Tongue (tissue), 1 donor: ENCODE measurements at regions not wholly inside any gene's neighbourhood (a gene's known extent, or its start where the extent isn't known, plus 50 kb on each side); places are given as distances from the start of the nearest gene placed in this dataset.
"Not testable (repeated sequence)": the region's sequence is repeated elsewhere in the genome, so short reads cannot be mapped to it uniquely, and the experiment has no call there.

Experiments
- DNase-seq: peaks from one replicate; pipeline ENCODE4 v3.0.0-alpha.2; 2015

- DNase-seq = no peak
Measured at GRCh38 chr2:238502088-238502810, 75.5 kb downstream of the ASB1 start.

DNA sequence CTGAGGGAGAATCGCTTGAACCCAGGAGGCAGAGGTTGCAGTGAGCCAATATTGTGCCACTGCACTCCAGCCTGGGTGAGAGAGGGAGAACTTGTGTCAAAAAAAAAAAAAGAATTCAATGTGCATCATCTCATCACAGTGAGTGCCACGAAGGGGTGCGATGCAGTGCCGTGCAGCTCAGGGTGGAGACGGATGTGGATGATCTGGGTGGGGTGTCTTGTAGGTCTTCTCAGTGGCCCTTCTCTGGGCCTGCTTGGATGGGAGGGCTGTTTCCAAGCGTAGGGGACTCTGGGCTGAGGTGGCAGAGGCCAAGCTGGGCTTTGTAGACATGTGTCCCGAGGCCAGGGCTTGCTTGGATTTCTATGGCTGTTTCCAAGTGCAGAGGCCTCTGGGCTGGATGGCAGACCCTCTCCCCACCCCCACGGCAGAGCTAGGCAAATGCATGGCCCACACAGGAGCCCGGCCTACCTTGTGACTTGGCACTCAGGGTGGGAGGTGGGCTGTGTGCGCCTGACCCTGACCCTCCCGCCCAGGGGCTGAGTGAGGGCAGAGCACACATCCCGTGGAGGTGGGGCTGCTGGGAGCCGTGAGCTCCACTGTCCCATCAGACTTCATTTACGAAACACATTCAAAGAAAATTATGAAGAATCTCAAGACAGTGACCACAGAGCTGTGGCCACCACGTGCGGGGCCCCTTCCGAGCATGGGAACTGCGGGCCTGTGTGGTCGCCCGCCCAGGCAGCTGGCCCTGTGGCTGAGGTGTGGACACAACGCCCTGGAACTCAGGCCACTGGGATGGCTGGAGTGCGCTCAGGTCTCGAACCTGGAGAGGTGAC, 76.4 kb downstream of the ASB1 start:
- no peak for DNase-seq

- DNase-seq = no peak
Measured at GRCh38 chr2:238504181-238504931, 77.6 kb downstream of the ASB1 start.

DNA sequence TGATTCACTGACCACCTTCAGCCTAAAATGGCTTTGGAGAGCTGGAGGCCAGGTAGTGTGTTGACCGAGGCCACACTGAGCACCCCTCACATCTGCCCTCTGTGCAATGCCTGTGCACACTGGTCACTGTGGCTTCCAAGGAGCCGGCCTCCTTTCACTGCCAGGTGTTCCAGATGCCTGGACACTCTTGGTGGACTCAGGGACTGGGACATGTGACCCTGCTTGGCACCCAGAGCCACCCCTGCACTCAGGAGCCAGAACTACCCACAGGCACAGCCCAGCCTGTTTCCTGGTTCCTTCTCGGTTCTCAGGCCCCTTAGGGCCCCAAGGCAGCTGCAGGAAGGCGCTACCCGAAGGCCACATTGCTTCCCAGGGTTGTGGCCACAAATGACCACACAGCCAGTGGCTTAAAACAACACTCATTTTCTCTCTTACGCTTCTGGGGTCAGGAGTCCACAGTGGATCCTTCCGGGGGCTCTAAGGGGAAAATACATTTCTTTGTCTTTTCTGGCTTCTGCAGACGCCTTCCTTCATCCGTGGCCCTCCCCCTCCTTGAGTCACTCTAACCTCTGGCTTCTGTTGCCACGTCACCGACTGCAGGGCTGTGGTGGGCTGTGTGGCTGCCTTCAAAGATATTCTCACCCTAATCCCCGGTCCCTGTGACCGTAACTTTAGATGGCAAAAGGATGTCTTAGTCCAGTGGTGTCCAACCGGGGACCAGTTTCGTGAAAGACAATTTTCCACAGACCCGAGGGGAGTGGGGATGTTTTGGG, 78.6 kb downstream of the ASB1 start:
- DNase-seq = no peak

- DNase-seq = no peak
Measured at GRCh38 chr2:238505892-238506280, 79.2 kb downstream of the ASB1 start.

GRCh38 chr2:238506371-238507068, 79.8 kb downstream of the ASB1 start:
- DNase-seq = no peak

DNA sequence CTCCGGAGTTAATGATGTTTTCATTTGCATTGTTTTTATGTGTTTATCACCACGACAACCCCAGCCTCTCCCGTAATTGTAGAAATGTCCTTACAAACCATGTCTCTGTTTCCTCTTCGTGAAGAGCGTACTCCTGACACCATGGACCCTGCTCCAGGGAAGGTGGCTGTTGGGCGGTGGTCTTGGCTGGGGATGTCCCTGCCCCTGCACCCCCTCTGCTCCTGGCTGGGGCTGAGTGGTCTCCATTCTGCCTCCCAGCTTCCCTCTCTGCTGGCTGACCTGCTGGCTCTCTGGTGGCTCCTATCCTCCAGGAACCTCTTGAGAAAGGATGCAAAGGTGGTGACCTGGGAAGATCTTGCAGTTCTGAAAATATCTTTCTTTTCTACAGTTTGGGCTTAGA, 81.1 kb downstream of the ASB1 start:
- no peak for DNase-seq

DNA sequence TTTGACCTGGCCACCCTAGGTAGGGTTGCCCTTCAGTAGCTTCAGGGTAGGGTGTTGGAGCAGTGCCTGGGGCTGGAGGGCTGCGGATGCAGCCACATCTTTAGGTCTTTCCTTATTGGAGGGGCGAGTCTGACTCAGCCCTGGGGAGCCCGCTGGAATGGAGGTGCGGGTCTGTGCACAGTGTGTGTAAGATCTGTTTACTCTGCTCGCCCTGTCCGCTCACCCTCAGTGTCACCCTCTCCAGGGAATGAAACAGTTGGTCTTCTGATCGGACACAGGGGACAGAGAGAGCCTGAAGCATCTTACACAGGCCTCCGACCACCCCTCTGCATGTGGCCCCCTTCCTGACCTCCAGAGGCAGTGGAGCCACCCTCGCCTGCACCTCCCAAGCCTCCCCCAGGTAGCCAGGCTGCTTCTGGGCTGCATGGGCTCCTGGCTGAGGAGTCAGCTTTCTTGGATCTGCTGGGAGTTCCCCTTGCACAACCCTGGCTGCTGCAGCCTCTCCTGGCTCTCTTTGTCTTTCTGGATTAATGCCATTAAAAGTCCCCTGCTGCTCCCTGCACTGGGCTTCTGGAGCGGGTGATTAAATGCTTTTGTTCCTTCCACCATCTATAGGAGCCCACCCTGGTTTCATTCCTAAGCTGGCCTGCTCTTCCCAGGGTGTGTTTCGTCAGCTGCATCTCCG, 82.6 kb downstream of the ASB1 start:
- DNase-seq = no peak

DNA sequence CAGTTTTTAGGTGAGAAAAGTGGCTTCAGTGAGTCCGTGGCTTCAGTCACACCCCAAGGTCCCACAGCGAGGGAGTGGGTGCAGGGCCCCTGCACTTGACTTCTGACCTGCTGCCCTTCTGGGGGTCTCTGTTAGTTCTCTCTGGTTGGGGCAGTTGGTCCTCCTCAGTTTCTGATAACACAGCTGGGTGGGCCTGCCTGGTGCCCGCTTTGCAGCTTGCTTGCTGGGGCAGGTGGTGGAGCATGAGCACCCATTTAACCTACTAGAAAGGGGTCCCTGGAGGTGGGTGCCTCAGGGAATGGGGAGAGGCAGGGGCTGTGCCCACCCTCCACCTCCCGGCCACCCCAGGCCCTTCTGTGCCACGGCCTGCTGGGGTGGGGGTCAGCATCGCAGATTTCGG, 83.2 kb downstream of the ASB1 start:
- no peak for DNase-seq

GRCh38 chr2:238510911-238511613, 84.3 kb downstream of the ASB1 start:
- DNase-seq = no peak

DNA sequence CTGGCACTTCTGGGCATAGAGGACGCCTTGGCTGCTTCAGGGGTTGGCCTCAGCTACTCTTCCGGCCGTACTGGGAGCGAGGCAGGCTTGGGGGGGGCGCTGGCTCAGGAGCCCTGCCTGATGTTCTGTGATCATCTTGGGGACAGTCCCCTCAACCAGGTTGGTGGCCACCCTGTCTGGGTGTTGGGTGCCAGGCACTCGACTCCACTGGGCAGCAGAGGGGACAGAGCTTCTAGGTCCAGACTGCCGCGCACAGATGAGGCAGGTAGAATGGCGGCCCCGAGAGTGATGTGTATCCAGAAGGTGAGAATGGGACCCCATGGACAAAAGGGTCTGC, 84.9 kb downstream of the ASB1 start:
- DNase-seq = no peak

DNA sequence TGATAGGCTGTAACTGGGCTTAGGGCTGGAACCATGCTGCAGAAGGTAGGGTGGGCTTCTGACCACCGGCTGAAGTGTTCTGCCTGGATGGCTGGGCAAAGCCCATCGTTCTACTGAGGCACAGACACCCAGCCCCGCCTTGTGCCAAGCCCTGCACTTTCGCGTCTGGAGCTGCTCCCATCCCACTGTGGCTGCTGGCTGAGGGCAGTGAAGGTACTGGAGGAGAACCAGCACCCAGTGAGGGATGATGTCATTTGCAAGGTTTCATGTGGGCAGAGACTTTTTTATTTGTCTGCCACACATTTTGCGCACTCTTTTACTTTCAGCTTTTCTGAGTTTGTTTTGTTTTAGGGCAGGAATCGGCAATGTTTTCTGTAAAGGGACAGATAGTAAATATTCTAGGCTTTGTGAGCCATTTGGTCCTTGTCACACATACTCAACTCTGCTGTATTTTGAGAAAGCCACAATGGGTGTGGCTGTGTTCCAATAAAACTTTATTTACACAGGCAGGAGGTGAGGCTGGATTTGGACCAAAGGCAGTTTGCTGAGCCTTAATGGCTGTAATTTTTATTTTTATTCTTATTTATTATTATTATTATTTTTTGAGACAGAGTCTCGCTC, 85.6 kb downstream of the ASB1 start:
- no peak for DNase-seq

DNA sequence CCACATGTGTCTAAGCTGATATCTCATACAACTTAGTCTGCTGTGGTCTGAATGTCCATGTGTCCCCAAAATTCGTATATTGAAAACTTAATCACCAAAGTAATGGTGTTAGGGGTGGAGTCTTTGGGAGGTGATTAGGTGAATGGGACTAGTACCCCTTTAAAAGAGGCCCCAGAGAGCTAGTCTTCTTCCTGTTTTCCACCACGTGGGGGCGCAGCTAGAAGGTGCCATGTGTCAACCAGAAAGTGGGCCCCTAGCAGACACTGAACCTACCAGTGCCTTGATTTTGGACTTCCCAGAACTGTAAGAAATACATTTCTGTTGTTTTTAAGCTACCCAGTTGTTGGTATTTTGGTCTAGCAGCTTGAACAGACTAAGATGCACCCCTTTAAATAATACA, 86.6 kb downstream of the ASB1 start:
- no peak for DNase-seq

DNA sequence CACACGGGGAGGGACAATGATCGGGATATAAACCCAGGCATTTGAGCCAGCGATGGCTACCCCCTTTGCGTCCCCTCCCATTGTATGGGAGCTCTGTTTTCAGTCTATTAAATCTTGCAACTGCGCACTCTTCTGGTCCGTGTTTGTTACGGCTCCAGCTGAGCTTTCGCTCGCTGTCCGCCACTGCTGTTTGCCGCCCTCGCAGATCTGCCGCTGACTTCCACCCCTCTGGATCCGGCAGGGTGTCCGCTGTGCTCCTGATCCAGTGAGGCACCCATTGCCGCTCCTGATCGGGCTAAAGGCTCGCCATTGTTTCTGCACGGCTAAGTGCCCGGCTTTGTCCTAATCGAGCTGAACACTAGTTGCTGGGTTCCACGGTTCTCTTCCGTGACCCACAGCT, 87.3 kb downstream of the ASB1 start:
- not testable (repeated sequence) for DNase-seq

DNA sequence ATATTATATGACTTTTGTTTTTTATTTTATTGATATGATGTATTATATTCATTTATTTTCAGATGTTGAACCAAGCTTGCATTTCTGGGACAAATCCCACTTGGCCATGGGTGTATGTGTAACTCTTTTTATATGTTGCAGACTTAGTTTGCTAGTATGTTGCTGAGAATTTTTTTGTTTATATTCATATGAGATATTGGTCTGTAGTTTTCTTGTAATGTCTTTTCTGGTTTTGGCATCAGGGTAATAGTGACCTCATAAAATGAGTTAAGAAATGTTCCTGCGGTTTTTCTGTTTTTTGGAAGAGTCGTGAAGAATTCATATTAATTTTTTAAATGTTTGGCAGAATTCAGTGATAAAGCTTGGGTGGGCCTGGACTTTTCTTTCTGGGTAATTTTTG, 88.7 kb downstream of the ASB1 start:
- DNase-seq = no peak

DNA sequence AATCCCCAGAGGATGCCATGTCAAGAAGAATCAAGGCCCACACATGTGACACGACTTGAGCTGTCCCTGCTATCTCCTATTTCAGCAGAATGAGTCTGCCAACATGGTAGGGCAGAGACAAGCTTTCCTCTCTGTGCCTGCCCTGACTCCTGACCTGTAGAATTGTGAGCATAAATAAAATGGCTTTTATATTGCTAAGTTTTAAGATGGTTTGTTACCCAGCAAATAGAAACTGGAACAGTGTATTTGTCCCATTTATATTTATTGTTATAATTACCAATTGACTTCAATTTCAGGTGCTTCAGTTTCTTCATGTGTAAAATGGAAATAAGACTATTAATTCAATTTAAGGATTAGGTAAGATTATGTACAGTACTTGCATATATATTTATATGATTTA, 90.5 kb downstream of the ASB1 start:
- DNase-seq = no peak

- DNase-seq = peak; percentile 25
Measured at GRCh38 chr2:238518172-238518820, 91.6 kb downstream of the ASB1 start.

GRCh38 chr2:238518821-238519186, 92.1 kb downstream of the ASB1 start:
- no peak for DNase-seq

GRCh38 chr2:238520359-238520886, 93.7 kb downstream of the ASB1 start:
- no peak for DNase-seq
